H1 (cell line): ENCODE measurements at regions not wholly inside any gene's neighbourhood (a gene's known extent, or its start where the extent isn't known, plus 50 kb on each side); places are given as distances from the start of the nearest gene placed in this dataset.

Source experiments
- EGR1 ChIP-seq: IDR thresholded peaks from 2 replicates; pipeline ENCODE4 v1.6.1; 2011; ENCODE audit warnings: low read depth, low read length, borderline replicate concordance
- HDAC6 ChIP-seq: IDR thresholded peaks from one replicate; pipeline ENCODE4 v1.7.1; 2012; ENCODE audit warnings: low read depth, mild to moderate bottlenecking, inconsistent platforms, low read length, moderate library complexity
- JUND ChIP-seq: IDR thresholded peaks from 2 replicates; pipeline ENCODE4 v1.6.1; 2011; ENCODE audit warnings: mild to moderate bottlenecking, improper control_type of control experiment, low read length
- MAFK ChIP-seq: IDR thresholded peaks from 2 replicates; pipeline ENCODE4 v1.6.1; 2012; ENCODE audit warnings: low read depth, mild to moderate bottlenecking, improper control_type of control experiment, low read length
- NRF1 ChIP-seq: IDR thresholded peaks from 2 replicates; pipeline ENCODE4 v1.6.1; 2011; ENCODE audit warnings: mild to moderate bottlenecking, low read depth, low read length, improper control_type of control experiment
- RNF2 ChIP-seq: fragments of 200-900, 300-1000 bp; sonication (generic); IDR thresholded peaks from 2 replicates; pipeline ENCODE4 v1.7.1; 2016; ENCODE audit warnings: borderline replicate concordance, low read depth, mild to moderate bottlenecking, antibody characterized with exemption, low read length; ENCODE audit not compliant: poor library complexity, severe bottlenecking; ENCODE audit errors: missing control alignments
- TAF1 ChIP-seq: IDR thresholded peaks from 2 replicates; pipeline ENCODE4 v1.6.1; 2011; ENCODE audit warnings: mild to moderate bottlenecking, low read depth, low read length
- TAF7 ChIP-seq: optimal IDR thresholded peaks from 2 replicates; pipeline ENCODE3; 2011; ENCODE audit warnings: low read depth, mild to moderate bottlenecking, inconsistent platforms, low read length, moderate library complexity, borderline replicate concordance
- YY1 ChIP-seq: IDR thresholded peaks from 2 replicates; pipeline ENCODE4 v1.6.1; 2011; ENCODE audit warnings: low read depth, mild to moderate bottlenecking, low read length
- TF ChIP-seq, protein P1 (sequence below): fragments of 300-600 bp; sonication (generic); IDR thresholded peaks from 2 replicates; pipeline ENCODE4 v1.7.1; 2012; ENCODE audit warnings: low read length, moderate library complexity, mild to moderate bottlenecking, inconsistent platforms; ENCODE audit not compliant: insufficient replicate concordance

- TF ChIP-seq, protein P1, sequence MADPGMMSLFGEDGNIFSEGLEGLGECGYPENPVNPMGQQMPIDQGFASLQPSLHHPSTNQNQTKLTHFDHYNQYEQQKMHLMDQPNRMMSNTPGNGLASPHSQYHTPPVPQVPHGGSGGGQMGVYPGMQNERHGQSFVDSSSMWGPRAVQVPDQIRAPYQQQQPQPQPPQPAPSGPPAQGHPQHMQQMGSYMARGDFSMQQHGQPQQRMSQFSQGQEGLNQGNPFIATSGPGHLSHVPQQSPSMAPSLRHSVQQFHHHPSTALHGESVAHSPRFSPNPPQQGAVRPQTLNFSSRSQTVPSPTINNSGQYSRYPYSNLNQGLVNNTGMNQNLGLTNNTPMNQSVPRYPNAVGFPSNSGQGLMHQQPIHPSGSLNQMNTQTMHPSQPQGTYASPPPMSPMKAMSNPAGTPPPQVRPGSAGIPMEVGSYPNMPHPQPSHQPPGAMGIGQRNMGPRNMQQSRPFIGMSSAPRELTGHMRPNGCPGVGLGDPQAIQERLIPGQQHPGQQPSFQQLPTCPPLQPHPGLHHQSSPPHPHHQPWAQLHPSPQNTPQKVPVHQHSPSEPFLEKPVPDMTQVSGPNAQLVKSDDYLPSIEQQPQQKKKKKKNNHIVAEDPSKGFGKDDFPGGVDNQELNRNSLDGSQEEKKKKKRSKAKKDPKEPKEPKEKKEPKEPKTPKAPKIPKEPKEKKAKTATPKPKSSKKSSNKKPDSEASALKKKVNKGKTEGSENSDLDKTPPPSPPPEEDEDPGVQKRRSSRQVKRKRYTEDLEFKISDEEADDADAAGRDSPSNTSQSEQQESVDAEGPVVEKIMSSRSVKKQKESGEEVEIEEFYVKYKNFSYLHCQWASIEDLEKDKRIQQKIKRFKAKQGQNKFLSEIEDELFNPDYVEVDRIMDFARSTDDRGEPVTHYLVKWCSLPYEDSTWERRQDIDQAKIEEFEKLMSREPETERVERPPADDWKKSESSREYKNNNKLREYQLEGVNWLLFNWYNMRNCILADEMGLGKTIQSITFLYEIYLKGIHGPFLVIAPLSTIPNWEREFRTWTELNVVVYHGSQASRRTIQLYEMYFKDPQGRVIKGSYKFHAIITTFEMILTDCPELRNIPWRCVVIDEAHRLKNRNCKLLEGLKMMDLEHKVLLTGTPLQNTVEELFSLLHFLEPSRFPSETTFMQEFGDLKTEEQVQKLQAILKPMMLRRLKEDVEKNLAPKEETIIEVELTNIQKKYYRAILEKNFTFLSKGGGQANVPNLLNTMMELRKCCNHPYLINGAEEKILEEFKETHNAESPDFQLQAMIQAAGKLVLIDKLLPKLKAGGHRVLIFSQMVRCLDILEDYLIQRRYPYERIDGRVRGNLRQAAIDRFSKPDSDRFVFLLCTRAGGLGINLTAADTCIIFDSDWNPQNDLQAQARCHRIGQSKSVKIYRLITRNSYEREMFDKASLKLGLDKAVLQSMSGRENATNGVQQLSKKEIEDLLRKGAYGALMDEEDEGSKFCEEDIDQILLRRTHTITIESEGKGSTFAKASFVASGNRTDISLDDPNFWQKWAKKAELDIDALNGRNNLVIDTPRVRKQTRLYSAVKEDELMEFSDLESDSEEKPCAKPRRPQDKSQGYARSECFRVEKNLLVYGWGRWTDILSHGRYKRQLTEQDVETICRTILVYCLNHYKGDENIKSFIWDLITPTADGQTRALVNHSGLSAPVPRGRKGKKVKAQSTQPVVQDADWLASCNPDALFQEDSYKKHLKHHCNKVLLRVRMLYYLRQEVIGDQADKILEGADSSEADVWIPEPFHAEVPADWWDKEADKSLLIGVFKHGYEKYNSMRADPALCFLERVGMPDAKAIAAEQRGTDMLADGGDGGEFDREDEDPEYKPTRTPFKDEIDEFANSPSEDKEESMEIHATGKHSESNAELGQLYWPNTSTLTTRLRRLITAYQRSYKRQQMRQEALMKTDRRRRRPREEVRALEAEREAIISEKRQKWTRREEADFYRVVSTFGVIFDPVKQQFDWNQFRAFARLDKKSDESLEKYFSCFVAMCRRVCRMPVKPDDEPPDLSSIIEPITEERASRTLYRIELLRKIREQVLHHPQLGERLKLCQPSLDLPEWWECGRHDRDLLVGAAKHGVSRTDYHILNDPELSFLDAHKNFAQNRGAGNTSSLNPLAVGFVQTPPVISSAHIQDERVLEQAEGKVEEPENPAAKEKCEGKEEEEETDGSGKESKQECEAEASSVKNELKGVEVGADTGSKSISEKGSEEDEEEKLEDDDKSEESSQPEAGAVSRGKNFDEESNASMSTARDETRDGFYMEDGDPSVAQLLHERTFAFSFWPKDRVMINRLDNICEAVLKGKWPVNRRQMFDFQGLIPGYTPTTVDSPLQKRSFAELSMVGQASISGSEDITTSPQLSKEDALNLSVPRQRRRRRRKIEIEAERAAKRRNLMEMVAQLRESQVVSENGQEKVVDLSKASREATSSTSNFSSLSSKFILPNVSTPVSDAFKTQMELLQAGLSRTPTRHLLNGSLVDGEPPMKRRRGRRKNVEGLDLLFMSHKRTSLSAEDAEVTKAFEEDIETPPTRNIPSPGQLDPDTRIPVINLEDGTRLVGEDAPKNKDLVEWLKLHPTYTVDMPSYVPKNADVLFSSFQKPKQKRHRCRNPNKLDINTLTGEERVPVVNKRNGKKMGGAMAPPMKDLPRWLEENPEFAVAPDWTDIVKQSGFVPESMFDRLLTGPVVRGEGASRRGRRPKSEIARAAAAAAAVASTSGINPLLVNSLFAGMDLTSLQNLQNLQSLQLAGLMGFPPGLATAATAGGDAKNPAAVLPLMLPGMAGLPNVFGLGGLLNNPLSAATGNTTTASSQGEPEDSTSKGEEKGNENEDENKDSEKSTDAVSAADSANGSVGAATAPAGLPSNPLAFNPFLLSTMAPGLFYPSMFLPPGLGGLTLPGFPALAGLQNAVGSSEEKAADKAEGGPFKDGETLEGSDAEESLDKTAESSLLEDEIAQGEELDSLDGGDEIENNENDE = no peak
- TF ChIP-seq YY1 (no peak), NRF1 (no peak), MAFK (no peak), TAF7 (no peak), TAF1 (no peak), EGR1 (no peak), JUND (no peak), RNF2 (no peak), HDAC6 (no peak)
Measured at GRCh38 chr2:217724471-217724870, 278.3 kb downstream of the TNS1 start (continued).
